RWPE2 (cell line): ENCODE measurements at regions not wholly inside any gene's neighbourhood (a gene's known extent, or its start where the extent isn't known, plus 50 kb on each side); places are given as distances from the start of the nearest gene placed in this dataset.

Experiments
- ATAC-seq: fragments of 200-7000 bp; cut with Tn5 transposase; 3 replicates; pipeline ENCODE4 v1.9.1; 2021; ENCODE audit warnings: low read depth
- DNase-seq: peaks from one replicate; pipeline ENCODE4 v3.0.0-alpha.2; 2020; ENCODE audit warnings: low spot score
- H3K27ac ChIP-seq: fragments of 450-650 bp; 2 replicates; pipeline ENCODE4 v1.5.1; 2017; ENCODE audit warnings: mild to moderate bottlenecking; ENCODE audit not compliant: poor library complexity, severe bottlenecking
- H3K27me3 ChIP-seq: fragments of 250-450 bp; sonication (Bioruptor Pico); 2 replicates; pipeline ENCODE4 v1.5.1; 2021; ENCODE audit warnings: mild to moderate bottlenecking, moderate library complexity; ENCODE audit not compliant: insufficient read depth, poor library complexity, severe bottlenecking
- H3K36me3 ChIP-seq: fragments of 250-450 bp; sonication (Bioruptor Pico); 2 replicates; pipeline ENCODE4 v1.5.1; 2020; ENCODE audit warnings: low read depth, mild to moderate bottlenecking, moderate library complexity
- H3K4me1 ChIP-seq: fragments of 250-450 bp; sonication (Bioruptor Pico); 2 replicates; pipeline ENCODE4 v1.5.1; 2021; ENCODE audit warnings: mild to moderate bottlenecking, moderate library complexity; ENCODE audit not compliant: insufficient read depth, poor library complexity, severe bottlenecking
- H3K4me3 ChIP-seq: fragments of 250-450 bp; sonication (Bioruptor Pico); 2 replicates; pipeline ENCODE4 v1.5.1; 2021; ENCODE audit warnings: mild to moderate bottlenecking, moderate library complexity; ENCODE audit not compliant: severe bottlenecking
- H3K9me3 ChIP-seq: fragments of 250-450 bp; sonication (Bioruptor Pico); 2 replicates; pipeline ENCODE4 v1.5.1; 2021; ENCODE audit warnings: mild to moderate bottlenecking, moderate library complexity; ENCODE audit not compliant: severe bottlenecking
- CTCF ChIP-seq: fragments of 450-650 bp; IDR thresholded peaks from one replicate; pipeline ENCODE4 v1.5.1; 2017; ENCODE audit warnings: mild to moderate bottlenecking, moderate library complexity; ENCODE audit not compliant: poor library complexity, severe bottlenecking

GRCh38 chr10:106213493-106213892, 951.0 kb downstream of the SORCS1 start:
- no peak for TF ChIP-seq CTCF
- ATAC-seq (no peak), DNase-seq (no peak)

DNA sequence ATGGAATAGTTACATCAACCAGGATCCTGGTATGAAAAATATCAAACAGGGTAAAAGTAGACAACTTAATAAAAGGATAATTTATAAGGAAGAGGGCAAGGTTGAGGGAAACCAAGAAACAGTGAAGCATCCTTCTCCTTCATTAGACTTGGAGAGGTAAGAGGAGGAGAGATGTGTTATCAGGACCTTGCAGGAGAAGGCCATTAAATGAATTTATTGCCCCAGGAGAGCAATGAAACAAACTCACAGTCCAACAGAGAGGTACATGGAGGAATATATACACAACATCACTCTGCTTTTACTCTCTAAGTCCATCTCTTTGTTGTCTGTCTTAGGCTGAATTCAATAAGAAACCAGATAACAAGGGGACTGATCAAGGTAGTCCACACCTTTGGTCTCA, 966.2 kb downstream of the SORCS1 start:
- Histone ChIP-seq H3K27me3 (no peaks in the 10 kb centered on the region), H3K36me3 (no peaks in the 10 kb centered on the region), H3K4me3 (no peak overlapping the region), H3K9me3 (no peaks in the 10 kb centered on the region), H3K4me1 (no peaks in the 10 kb centered on the region), H3K27ac (no peak overlapping the region)
- no peak for DNase-seq
- ATAC-seq = no peak
- no peak for TF ChIP-seq CTCF

More at GRCh38 chr10:106213493-106213892, 951.0 kb downstream of the SORCS1 start:
- H3K4me1 ChIP-seq = no peaks in the 10 kb centered on the region
- H3K4me3 ChIP-seq = no peak overlapping the region
- H3K36me3 ChIP-seq = no peaks in the 10 kb centered on the region
- H3K27ac ChIP-seq = no peak overlapping the region
- no peaks in the 10 kb centered on the region for H3K9me3 ChIP-seq
- no peaks in the 10 kb centered on the region for H3K27me3 ChIP-seq

- Histone ChIP-seq H3K4me3 (no peak overlapping the region), H3K4me1 (no peaks in the 10 kb centered on the region), H3K9me3 (no peaks in the 10 kb centered on the region), H3K36me3 (no peaks in the 10 kb centered on the region), H3K27me3 (no peaks in the 10 kb centered on the region), H3K27ac (no peak overlapping the region)
- DNase-seq (no peak), ATAC-seq (peak; percentile 57)
- peak; percentile 67 for TF ChIP-seq CTCF
Observed at GRCh38 chr10:106189292-106189691, 975.2 kb downstream of the SORCS1 start.

DNA sequence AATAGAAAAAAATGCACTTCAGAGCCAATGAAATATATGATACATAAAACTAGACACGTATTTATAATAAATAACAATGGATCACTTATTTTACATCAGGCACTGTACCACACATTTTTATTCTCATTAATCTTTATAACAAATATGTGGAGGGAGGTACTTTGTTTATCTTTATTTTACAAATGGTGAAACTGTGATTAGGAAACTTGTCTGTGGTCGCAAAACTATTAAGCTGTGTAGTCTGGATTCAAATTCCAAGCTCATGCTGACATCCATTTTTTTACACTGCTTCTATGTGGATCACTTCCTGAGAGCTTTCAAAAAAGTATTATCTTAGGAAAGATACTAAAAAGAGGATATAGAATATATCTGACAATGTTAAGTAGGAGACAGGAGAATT, 978.6 kb downstream of the SORCS1 start:
- DNase-seq (no peak), ATAC-seq (no peak)
- Histone ChIP-seq H3K27ac (no peak overlapping the region), H3K27me3 (no peaks in the 10 kb centered on the region), H3K36me3 (no peaks in the 10 kb centered on the region), H3K4me3 (no peak overlapping the region), H3K4me1 (no peaks in the 10 kb centered on the region), H3K9me3 (no peaks in the 10 kb centered on the region)
- TF ChIP-seq CTCF = no peak

- H3K4me3 ChIP-seq = no peak overlapping the region
- H3K27ac ChIP-seq = no peak overlapping the region
- H3K9me3 ChIP-seq = no peaks in the 10 kb centered on the region
- H3K27me3 ChIP-seq = no peaks in the 10 kb centered on the region
- no peak for DNase-seq
- H3K4me1 ChIP-seq = no peaks in the 10 kb centered on the region
- H3K36me3 ChIP-seq = no peaks in the 10 kb centered on the region
- ATAC-seq = no peak
- no peak for TF ChIP-seq CTCF
Observed at GRCh38 chr10:106183041-106183440, 981.5 kb downstream of the SORCS1 start.
